IPS-15b (cell line): ENCODE measurements at regions not wholly inside any gene's neighbourhood (a gene's known extent, or its start where the extent isn't known, plus 50 kb on each side); places are given as distances from the start of the nearest gene placed in this dataset.
"Not testable (repeated sequence)": the region's sequence is repeated elsewhere in the genome, so short reads cannot be mapped to it uniquely, and the experiment has no call there.

Source experiments
- H3K27me3 ChIP-seq: one replicate; pipeline ENCODE4 v1.6.1; 2013; ENCODE audit warnings: low read length; ENCODE audit not compliant: control insufficient read depth, insufficient read depth
- H3K36me3 ChIP-seq: one replicate; pipeline ENCODE4 v1.6.1; 2013; ENCODE audit warnings: low read length; ENCODE audit not compliant: control insufficient read depth, insufficient read depth
- H3K4me1 ChIP-seq: one replicate; pipeline ENCODE4 v1.6.1; 2013; ENCODE audit warnings: mild to moderate bottlenecking, low read length; ENCODE audit not compliant: control insufficient read depth, insufficient read depth
- H3K4me3 ChIP-seq: one replicate; pipeline ENCODE4 v1.5.1; 2013; ENCODE audit warnings: low read depth, low read length
- H3K9ac ChIP-seq: one replicate; pipeline ENCODE4 v1.6.1; 2013; ENCODE audit warnings: low read depth, mild to moderate bottlenecking, low read length
- H3K9me3 ChIP-seq: one replicate; pipeline ENCODE4 v1.6.1; 2013; ENCODE audit warnings: mild to moderate bottlenecking, low read length; ENCODE audit not compliant: control insufficient read depth, insufficient read depth

GRCh38 chr14:89519040-89519439 is 102.0 kb upstream of the FOXN3 start:
- Histone ChIP-seq H3K36me3 (peaks cover 4% of the 10 kb centered on the region), H3K9ac (no peak overlapping the region), H3K27me3 (no peaks in the 10 kb centered on the region), H3K9me3 (no peaks in the 10 kb centered on the region), H3K4me1 (no peaks in the 10 kb centered on the region), H3K4me3 (no peak overlapping the region)

GRCh38 chr14:89516173-89516572 is 99.1 kb upstream of the FOXN3 start:
- no peaks in the 10 kb centered on the region for H3K9me3 ChIP-seq
- no peaks in the 10 kb centered on the region for H3K27me3 ChIP-seq
- H3K9ac ChIP-seq, result no peak overlapping the region
- H3K4me3 ChIP-seq, result no peak overlapping the region
- H3K36me3 ChIP-seq, result peaks cover 4% of the 10 kb centered on the region
- no peaks in the 10 kb centered on the region for H3K4me1 ChIP-seq

GRCh38 chr14:89514601-89515000 is 97.6 kb upstream of the FOXN3 start:
- Histone ChIP-seq H3K36me3 (peaks cover 4% of the 10 kb centered on the region), H3K4me1 (peaks cover 4% of the 10 kb centered on the region), H3K9ac (no peak overlapping the region), H3K9me3 (no peaks in the 10 kb centered on the region), H3K27me3 (no peaks in the 10 kb centered on the region), H3K4me3 (no peak overlapping the region)

GRCh38 chr14:89509891-89510290 is 92.9 kb upstream of the FOXN3 start:
- no peak overlapping the region for H3K9ac ChIP-seq
- no peaks in the 10 kb centered on the region for H3K27me3 ChIP-seq
- H3K36me3 ChIP-seq, result peaks cover 1% of the 10 kb centered on the region
- no peak overlapping the region for H3K4me3 ChIP-seq
- H3K9me3 ChIP-seq, result no peaks in the 10 kb centered on the region
- peaks cover 4% of the 10 kb centered on the region for H3K4me1 ChIP-seq

GRCh38 chr14:89508863-89509262 is 91.8 kb upstream of the FOXN3 start:
- Histone ChIP-seq H3K4me1 (peaks cover 4% of the 10 kb centered on the region), H3K9ac (no peak overlapping the region), H3K9me3 (no peaks in the 10 kb centered on the region), H3K36me3 (peaks cover 2% of the 10 kb centered on the region), H3K27me3 (no peaks in the 10 kb centered on the region), H3K4me3 (no peak overlapping the region)

GRCh38 chr14:89507926-89508460 is 91.0 kb upstream of the FOXN3 start:
- Histone ChIP-seq H3K4me3 (no peak overlapping the region), H3K9me3 (no peaks in the 10 kb centered on the region), H3K27me3 (no peaks in the 10 kb centered on the region), H3K36me3 (peaks cover 2% of the 10 kb centered on the region), H3K4me1 (peaks cover 4% of the 10 kb centered on the region), H3K9ac (no peak overlapping the region)

- Histone ChIP-seq H3K4me3 (no peak overlapping the region), H3K36me3 (peaks cover 2% of the 10 kb centered on the region), H3K9me3 (no peaks in the 10 kb centered on the region), H3K9ac (no peak overlapping the region), H3K27me3 (no peaks in the 10 kb centered on the region), H3K4me1 (peaks cover 4% of the 10 kb centered on the region)
These were observed 90.5 kb upstream of the FOXN3 start for GRCh38 chr14:89507521-89507920.

- not testable (repeated sequence) for H3K36me3 ChIP-seq, H3K4me1 ChIP-seq, H3K4me3 ChIP-seq, H3K27me3 ChIP-seq, H3K9me3 ChIP-seq, H3K9ac ChIP-seq
These were observed 89.9 kb upstream of the FOXN3 start for GRCh38 chr14:89506891-89507452.

GRCh38 chr14:89504602-89505313 is 87.7 kb upstream of the FOXN3 start:
- no peak overlapping the region for H3K9ac ChIP-seq
- H3K27me3 ChIP-seq, result no peaks in the 10 kb centered on the region
- H3K9me3 ChIP-seq, result no peaks in the 10 kb centered on the region

GRCh38 chr14:89504091-89504490 is 87.1 kb upstream of the FOXN3 start:
- peaks cover 2% of the 10 kb centered on the region for H3K4me1 ChIP-seq
- no peaks in the 10 kb centered on the region for H3K27me3 ChIP-seq
- H3K9ac ChIP-seq, result no peak overlapping the region
- no peaks in the 10 kb centered on the region for H3K9me3 ChIP-seq
- peaks cover 2% of the 10 kb centered on the region for H3K36me3 ChIP-seq
- no peak overlapping the region for H3K4me3 ChIP-seq

More at GRCh38 chr14:89504602-89505313, 87.7 kb upstream of the FOXN3 start:
- Histone ChIP-seq H3K4me3 (no peak overlapping the region), H3K36me3 (peaks cover 2% of the 10 kb centered on the region), H3K4me1 (no peaks in the 10 kb centered on the region)

GRCh38 chr14:89503431-89503996 is 86.5 kb upstream of the FOXN3 start:
- H3K9ac ChIP-seq, result no peak overlapping the region
- no peaks in the 10 kb centered on the region for H3K9me3 ChIP-seq
- no peaks in the 10 kb centered on the region for H3K27me3 ChIP-seq
- no peak overlapping the region for H3K4me3 ChIP-seq
- H3K36me3 ChIP-seq, result peaks cover 2% of the 10 kb centered on the region
- H3K4me1 ChIP-seq, result peaks cover 4% of the 10 kb centered on the region

GRCh38 chr14:89502966-89503365 is 85.9 kb upstream of the FOXN3 start:
- H3K4me3 ChIP-seq, result no peak overlapping the region
- H3K36me3 ChIP-seq, result peaks cover 2% of the 10 kb centered on the region
- no peaks in the 10 kb centered on the region for H3K27me3 ChIP-seq
- peaks cover 4% of the 10 kb centered on the region for H3K4me1 ChIP-seq
- no peak overlapping the region for H3K9ac ChIP-seq
- H3K9me3 ChIP-seq, result no peaks in the 10 kb centered on the region
